Astrocyte of the spinal cord (primary cell): ENCODE measurements at regions not wholly inside any gene's neighbourhood (a gene's known extent, or its start where the extent isn't known, plus 50 kb on each side); places are given as distances from the start of the nearest gene placed in this dataset.

ENCODE experiments used
- DNase-seq: peaks from one replicate; pipeline ENCODE4 v3.0.0; 2011; ENCODE audit warnings: low read depth, low spot score
- H3K4me3 ChIP-seq: 2 replicates; pipeline ENCODE4 v1.5.1; 2011; ENCODE audit warnings: low read depth, mild to moderate bottlenecking, low read length, moderate library complexity
- in situ Hi-C: cut with HindIII; loops from 2 replicates; pipeline ENCODE4 v1.10.0; 2017; ENCODE audit warnings: low sequenced_read_pairs
- TF ChIP-seq, protein P1 (sequence below): IDR thresholded peaks from 2 replicates; pipeline ENCODE4 v1.5.1; 2012; ENCODE audit warnings: low read depth, mild to moderate bottlenecking, low read length, inconsistent platforms

DNA sequence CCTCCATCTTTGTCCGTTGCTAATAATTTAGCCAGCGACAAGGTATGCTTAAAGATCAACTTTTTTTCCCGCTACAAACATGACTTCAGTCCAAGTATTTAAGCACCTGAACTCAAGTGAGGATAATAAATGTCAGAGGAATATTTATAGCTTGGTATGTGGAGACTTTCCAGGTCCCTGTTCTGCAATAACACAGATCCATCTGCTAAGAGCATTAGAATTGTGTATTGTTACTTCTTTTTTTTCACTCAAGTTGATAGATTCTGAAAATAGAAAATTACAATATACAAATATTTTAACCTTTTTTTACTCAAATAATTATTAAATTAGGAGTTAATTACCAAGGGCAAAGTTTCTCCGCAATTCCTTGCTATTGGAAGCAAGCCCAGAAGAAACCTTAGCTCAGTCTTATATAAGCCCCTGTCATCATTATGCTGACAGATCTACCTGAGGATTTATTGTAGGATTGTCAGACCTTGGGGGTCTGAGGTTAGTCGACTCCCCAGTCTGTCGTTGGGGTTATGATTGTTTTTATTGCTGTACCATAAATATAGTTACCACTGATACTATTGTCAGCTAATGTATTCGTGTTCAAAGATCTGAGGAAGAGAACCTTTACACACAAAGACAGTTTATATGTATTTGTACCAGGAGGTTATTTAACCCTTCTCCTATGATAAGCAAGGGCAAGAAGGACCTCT lies 337.9 kb downstream of the TBX15 start:
- DNase-seq = no peak
- TF ChIP-seq, protein P1, sequence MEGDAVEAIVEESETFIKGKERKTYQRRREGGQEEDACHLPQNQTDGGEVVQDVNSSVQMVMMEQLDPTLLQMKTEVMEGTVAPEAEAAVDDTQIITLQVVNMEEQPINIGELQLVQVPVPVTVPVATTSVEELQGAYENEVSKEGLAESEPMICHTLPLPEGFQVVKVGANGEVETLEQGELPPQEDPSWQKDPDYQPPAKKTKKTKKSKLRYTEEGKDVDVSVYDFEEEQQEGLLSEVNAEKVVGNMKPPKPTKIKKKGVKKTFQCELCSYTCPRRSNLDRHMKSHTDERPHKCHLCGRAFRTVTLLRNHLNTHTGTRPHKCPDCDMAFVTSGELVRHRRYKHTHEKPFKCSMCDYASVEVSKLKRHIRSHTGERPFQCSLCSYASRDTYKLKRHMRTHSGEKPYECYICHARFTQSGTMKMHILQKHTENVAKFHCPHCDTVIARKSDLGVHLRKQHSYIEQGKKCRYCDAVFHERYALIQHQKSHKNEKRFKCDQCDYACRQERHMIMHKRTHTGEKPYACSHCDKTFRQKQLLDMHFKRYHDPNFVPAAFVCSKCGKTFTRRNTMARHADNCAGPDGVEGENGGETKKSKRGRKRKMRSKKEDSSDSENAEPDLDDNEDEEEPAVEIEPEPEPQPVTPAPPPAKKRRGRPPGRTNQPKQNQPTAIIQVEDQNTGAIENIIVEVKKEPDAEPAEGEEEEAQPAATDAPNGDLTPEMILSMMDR = no peak
- no peak overlapping the region for H3K4me3 ChIP-seq
- in situ Hi-C loops = no loop called here

DNA sequence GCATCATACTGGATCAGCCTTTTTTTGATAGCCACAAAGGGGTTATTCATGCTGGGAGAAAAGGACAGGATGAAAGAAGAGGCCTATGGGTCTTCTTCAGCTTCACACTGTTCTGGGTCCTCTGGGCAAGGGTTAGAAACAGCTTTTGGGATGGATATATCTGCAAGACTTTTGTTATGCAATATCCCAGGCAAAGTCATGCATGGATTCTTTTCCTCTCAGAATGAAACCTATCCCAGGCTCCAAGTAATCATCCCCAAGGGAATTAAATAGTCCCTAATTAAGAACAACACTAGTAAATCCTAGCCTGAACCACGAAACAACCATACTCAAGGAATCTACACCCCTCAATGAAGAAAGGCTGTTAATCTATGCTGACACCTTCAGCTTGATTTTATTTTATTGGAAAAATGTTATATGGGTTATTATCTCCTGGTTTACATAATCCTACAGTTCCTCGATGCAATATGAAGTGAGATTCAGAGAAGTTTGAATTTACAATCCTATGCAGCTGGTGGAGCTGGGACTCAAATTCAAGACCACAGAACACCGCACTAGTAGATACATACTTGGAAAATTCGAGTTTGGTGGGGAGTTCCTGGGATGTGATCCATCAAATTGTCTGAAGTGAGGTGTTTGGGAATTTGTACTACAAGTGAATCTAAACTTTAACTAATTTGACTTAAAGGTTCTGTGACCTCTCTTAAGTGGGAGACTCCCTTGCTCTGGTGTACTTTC lies 338.6 kb downstream of the TBX15 start:
- TF ChIP-seq, protein P1 = no peak
- in situ Hi-C loops = no loop called here
- no peak for DNase-seq
- H3K4me3 ChIP-seq = no peak overlapping the region

DNA sequence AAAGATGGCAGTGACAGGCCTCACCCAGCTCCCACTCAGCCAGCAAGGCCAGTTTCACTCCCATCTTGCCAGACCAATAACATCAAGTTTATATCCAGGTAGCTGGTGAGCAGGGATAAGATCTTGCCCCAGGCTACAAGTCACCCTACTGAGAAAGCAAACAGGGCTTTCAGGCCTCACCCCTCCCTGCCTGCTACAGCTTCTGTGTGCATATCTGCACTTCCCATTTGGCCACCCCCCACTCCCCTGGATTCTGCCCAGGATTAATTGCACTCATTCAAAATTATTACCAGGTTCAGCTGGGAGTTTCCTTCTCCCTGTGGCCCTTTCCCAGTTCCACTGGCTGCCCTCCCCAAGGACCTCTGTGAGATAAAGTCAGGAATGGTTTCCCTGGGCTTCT lies 352.1 kb downstream of the TBX15 start:
- TF ChIP-seq, protein P1 = no peak
- in situ Hi-C loops = no loop called here
- DNase-seq = no peak
- no peak overlapping the region for H3K4me3 ChIP-seq

DNA sequence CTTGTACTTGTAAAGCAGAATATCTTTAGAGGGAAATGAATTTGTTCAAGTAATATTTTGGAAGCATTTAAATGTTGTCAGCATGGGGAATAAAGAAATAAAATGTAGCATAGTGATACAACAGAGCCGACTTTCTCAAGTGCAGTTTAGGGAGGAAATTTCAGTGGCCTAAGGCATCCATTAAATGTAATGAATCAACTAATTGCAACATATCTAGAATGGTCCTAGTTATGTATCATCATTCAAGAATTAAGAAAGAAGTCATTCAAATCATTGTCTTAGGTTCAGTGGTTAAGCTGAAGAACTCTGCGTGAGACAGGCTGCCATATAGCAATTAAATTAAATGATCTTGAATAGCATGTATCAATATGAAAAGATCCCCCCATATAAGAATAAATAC lies 360.7 kb downstream of the TBX15 start:
- no peak for DNase-seq
- in situ Hi-C loops = no loop called here
- TF ChIP-seq, protein P1 = no peak
- no peak overlapping the region for H3K4me3 ChIP-seq

DNA sequence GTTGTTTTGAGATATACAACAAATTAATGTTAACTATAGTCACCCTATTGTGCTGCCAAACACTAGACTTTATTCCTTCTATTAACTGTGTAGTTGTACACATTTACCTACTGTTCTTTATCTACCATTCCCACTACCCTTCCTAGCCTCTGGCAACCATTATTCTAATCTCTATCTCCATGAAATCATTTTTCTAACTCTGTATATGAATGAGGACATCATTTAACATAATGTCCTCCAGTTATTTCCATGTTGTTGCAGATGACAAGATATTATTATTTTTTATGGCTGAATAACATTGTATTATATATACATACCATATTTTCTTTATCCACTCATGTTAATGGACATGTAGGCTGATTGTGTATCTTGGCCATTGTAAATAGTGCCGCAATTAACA lies 366.3 kb downstream of the TBX15 start:
- in situ Hi-C loops = no loop called here
- DNase-seq = no peak
- H3K4me3 ChIP-seq = no peak overlapping the region
- TF ChIP-seq, protein P1 = no peak

DNA sequence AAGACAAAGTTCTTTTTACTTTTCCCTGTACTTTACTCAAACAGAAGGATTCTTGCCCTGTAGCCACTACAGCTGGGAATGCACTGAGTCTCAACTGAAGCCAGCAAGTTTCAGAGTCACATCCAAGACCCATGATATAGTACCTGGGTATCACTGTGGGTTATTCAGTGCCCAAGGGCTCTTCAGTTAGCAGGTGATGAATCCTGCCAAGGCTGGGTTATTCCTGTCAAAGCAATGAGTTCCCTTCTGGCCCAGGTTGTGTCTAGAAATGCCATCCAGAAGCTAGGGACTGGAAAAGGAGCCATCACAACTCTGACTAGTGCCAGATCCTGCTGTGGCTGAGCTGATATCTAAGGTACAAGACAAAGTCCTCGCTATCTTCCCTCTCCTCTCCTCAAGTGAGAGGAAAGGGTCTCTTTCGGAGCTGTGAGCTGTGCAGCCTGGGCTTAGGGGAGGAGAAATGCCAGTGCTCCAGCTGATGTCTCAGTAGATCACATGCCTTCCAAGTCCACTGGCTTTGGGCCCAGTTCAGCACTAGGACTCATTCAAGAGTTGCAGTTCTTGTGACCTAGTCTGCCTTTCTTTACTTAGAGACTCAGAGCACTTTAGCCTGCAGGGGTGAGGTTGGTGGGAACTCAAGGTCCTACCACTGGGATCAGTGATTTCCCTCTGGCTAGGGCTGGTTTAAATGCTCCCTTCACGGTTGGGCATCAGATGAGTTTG lies 369.4 kb downstream of the TBX15 start:
- TF ChIP-seq, protein P1 = no peak
- no peak overlapping the region for H3K4me3 ChIP-seq
- in situ Hi-C loops = no loop called here
- no peak for DNase-seq
